HG03520 (cell line): ENCODE measurements at regions not wholly inside any gene's neighbourhood (a gene's known extent, or its start where the extent isn't known, plus 50 kb on each side); places are given as distances from the start of the nearest gene placed in this dataset.

ENCODE experiments used
- ATAC-seq: cut with Tn5 transposase; IDR thresholded peaks from one replicate; pipeline ENCODE4 v1.9.1; 2021; ENCODE audit warnings: mild to moderate bottlenecking, moderate library complexity; ENCODE audit not compliant: unreplicated experiment

- ATAC-seq, result no peak
These were observed 80.1 kb upstream of the PPP1R3A start for GRCh38 chr7:113998934-113999333.

- ATAC-seq, result no peak
These were observed 77.6 kb upstream of the PPP1R3A start for GRCh38 chr7:113996405-113996804.

GRCh38 chr7:113986216-113986615 lies 67.4 kb upstream of the PPP1R3A start:
- no peak for ATAC-seq

GRCh38 chr7:113976508-113976907 lies 57.7 kb upstream of the PPP1R3A start:
- no peak for ATAC-seq

- ATAC-seq, result no peak
These were observed 49.9 kb upstream of the PPP1R3A start for GRCh38 chr7:113968713-113969112.
